ENCODE measurements at regions not wholly inside any gene's neighbourhood (a gene's known extent, or its start where the extent isn't known, plus 50 kb on each side); places are given as distances from the start of the nearest gene placed in this dataset.

- no peak overlapping the region for H3K4me3 ChIP-seq
- no peaks in the 10 kb centered on the region for H3K27me3 ChIP-seq
- H3K27ac ChIP-seq: no peak overlapping the region
- no peak for TF ChIP-seq CTCF (IDR thresholded peaks at IDR 0.05)
- DNase-seq (ENCODE audit: low spot score): no peak
- H3K36me3 ChIP-seq: no peaks in the 10 kb centered on the region
- H3K9me3 ChIP-seq: peaks cover 0 to 32% of the 10 kb centered on the region in 2 donors
- H3K4me1 ChIP-seq: no peaks in the 10 kb centered on the region
Observed at GRCh38 chr3:41127414-41127813, 71.9 kb upstream of the CTNNB1 start.

- DNase-seq (ENCODE audit: low spot score): no peak
- Histone ChIP-seq H3K4me3 (no peak overlapping the region), H3K4me1 (no peaks in the 10 kb centered on the region), H3K36me3 (no peaks in the 10 kb centered on the region), H3K27me3 (no peaks in the 10 kb centered on the region), H3K9me3 (peaks cover 0 to 32% of the 10 kb centered on the region in 2 donors), H3K27ac (no peak overlapping the region)
- TF ChIP-seq CTCF (IDR thresholded peaks at IDR 0.05): no peak
Observed at GRCh38 chr3:41129731-41130130, 69.6 kb upstream of the CTNNB1 start.

- Histone ChIP-seq H3K9me3 (peaks cover 0 to 21% of the 10 kb centered on the region in 2 donors), H3K27me3 (no peaks in the 10 kb centered on the region), H3K36me3 (no peaks in the 10 kb centered on the region), H3K4me3 (no peak overlapping the region), H3K27ac (no peak overlapping the region), H3K4me1 (no peaks in the 10 kb centered on the region)
- no peak for TF ChIP-seq CTCF (IDR thresholded peaks at IDR 0.05)
- DNase-seq (ENCODE audit: low spot score): no peak
Observed at GRCh38 chr3:41131224-41131623, 68.1 kb upstream of the CTNNB1 start.

GRCh38 chr3:41137686-41138111 is 61.6 kb upstream of the CTNNB1 start:
- no peaks in the 10 kb centered on the region for H3K9me3 ChIP-seq
- TF ChIP-seq CTCF (IDR thresholded peaks at IDR 0.05): no peak
- H3K4me1 ChIP-seq: no peaks in the 10 kb centered on the region
- H3K4me3 ChIP-seq: no peak overlapping the region
- no peaks in the 10 kb centered on the region for H3K27me3 ChIP-seq
- no peaks in the 10 kb centered on the region for H3K36me3 ChIP-seq
- no peak overlapping the region for H3K27ac ChIP-seq
- no peak for DNase-seq (ENCODE audit: low spot score)

GRCh38 chr3:41138146-41138545 is 61.2 kb upstream of the CTNNB1 start:
- no peak for DNase-seq (ENCODE audit: low spot score)
- H3K4me3 ChIP-seq: no peak overlapping the region
- no peaks in the 10 kb centered on the region for H3K36me3 ChIP-seq
- no peaks in the 10 kb centered on the region for H3K4me1 ChIP-seq
- H3K27me3 ChIP-seq: no peaks in the 10 kb centered on the region
- no peaks in the 10 kb centered on the region for H3K9me3 ChIP-seq
- TF ChIP-seq CTCF (IDR thresholded peaks at IDR 0.05): no peak
- no peak overlapping the region for H3K27ac ChIP-seq

GRCh38 chr3:41138601-41139000 is 60.7 kb upstream of the CTNNB1 start:
- no peak for TF ChIP-seq CTCF (IDR thresholded peaks at IDR 0.05)
- Histone ChIP-seq H3K9me3 (no peaks in the 10 kb centered on the region), H3K36me3 (no peaks in the 10 kb centered on the region), H3K27me3 (no peaks in the 10 kb centered on the region), H3K4me3 (no peak overlapping the region), H3K4me1 (no peaks in the 10 kb centered on the region), H3K27ac (no peak overlapping the region)
- no peak for DNase-seq (ENCODE audit: low spot score)

Measured in right atrium auricular region (tissue), 2 donors.